Muscle layer of duodenum (tissue), 2 donors: ENCODE measurements at regions not wholly inside any gene's neighbourhood (a gene's known extent, or its start where the extent isn't known, plus 50 kb on each side); places are given as distances from the start of the nearest gene placed in this dataset.
"Not testable (repeated sequence)": the region's sequence is repeated elsewhere in the genome, so short reads cannot be mapped to it uniquely, and the experiment has no call there.

ENCODE experiments used
- H3K27ac ChIP-seq: one replicate; pipeline ENCODE4 v1.7.0; 2013; ENCODE audit warnings: mild to moderate bottlenecking, low read length
- H3K27me3 ChIP-seq: one replicate; pipeline ENCODE4 v1.7.0; 2013; ENCODE audit warnings: low read depth, mild to moderate bottlenecking, control low read depth, low read length
- H3K36me3 ChIP-seq, 2 donors: one replicate each; pipeline ENCODE4 v1.7.0; 2013; ENCODE audit warnings: low read length in 2 of 2, control low read depth in 1 of 2, mild to moderate bottlenecking in 1 of 2; ENCODE audit not compliant: insufficient read depth in 2 of 2, control insufficient read depth in 1 of 2
- H3K4me1 ChIP-seq, 2 donors: one replicate each; pipeline ENCODE4 v1.7.0; 2013; ENCODE audit warnings: low read length in 2 of 2, mild to moderate bottlenecking in 2 of 2, control low read depth in 1 of 2, moderate library complexity in 1 of 2; ENCODE audit not compliant: insufficient read depth in 2 of 2, control insufficient read depth in 1 of 2
- H3K4me3 ChIP-seq, 2 donors: one replicate each; pipeline ENCODE4 v1.7.0; 2013; ENCODE audit warnings: low read length in 2 of 2, low read depth in 1 of 2, mild to moderate bottlenecking in 1 of 2
- H3K9me3 ChIP-seq, 2 donors: one replicate each; pipeline ENCODE4 v1.7.0; 2013; ENCODE audit warnings: low read length in 2 of 2, control low read depth in 1 of 2, mild to moderate bottlenecking in 1 of 2; ENCODE audit not compliant: control insufficient read depth in 1 of 2
- donor health status: healthy.

GRCh38 chr16:86072328-86073102 is 173.6 kb downstream of the IRF8 start:
- H3K4me3 ChIP-seq = no peak overlapping the region
- no peaks in the 10 kb centered on the region for H3K9me3 ChIP-seq
- H3K27me3 ChIP-seq = no peaks in the 10 kb centered on the region
- peaks cover 0 to 12% of the 10 kb centered on the region in 2 donors for H3K4me1 ChIP-seq
- H3K36me3 ChIP-seq = no peaks in the 10 kb centered on the region
- H3K27ac ChIP-seq = no peak overlapping the region

DNA sequence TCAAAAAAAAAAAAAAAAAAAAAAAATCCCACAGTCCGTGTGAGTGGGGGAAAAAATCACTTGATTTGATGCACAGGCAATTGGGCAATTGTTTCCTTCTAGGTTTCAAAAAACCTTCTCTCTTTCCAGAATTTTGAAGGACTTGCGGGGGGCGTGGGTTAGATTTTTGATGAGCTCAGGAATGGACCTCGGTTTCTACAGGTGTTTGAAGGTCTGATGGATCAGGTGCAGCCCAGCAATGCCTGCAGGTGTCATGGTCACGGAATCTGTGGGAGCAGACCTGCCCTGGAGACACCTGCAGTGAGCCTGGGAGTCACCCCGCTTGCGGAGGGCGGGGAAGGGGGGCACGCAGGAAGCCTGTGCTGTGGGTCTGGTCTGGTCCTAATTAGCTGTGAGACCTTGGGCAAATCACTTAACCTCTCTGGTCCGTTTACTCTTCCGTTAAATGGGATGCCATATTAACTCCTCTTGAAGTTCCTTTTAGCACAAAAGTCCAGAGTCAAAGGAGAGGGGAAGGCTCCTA is 174.2 kb downstream of the IRF8 start:
- Histone ChIP-seq H3K4me1 (peaks cover 0 to 12% of the 10 kb centered on the region in 2 donors), H3K27me3 (no peaks in the 10 kb centered on the region)

GRCh38 chr16:86073763-86074493 is 175.0 kb downstream of the IRF8 start:
- H3K4me1 ChIP-seq = peaks cover 0 to 12% of the 10 kb centered on the region in 2 donors
- H3K9me3 ChIP-seq = no peaks in the 10 kb centered on the region
- H3K27me3 ChIP-seq = no peaks in the 10 kb centered on the region
- no peak overlapping the region for H3K4me3 ChIP-seq
- no peak overlapping the region for H3K27ac ChIP-seq
- H3K36me3 ChIP-seq = no peaks in the 10 kb centered on the region

More for the DNA sequence above, 174.2 kb downstream of the IRF8 start:
- Histone ChIP-seq H3K9me3 (no peaks in the 10 kb centered on the region), H3K27ac (no peak overlapping the region), H3K4me3 (no peak overlapping the region), H3K36me3 (no peaks in the 10 kb centered on the region)

GRCh38 chr16:86074651-86075487 is 175.9 kb downstream of the IRF8 start:
- Histone ChIP-seq H3K36me3 (no peaks in the 10 kb centered on the region), H3K4me3 (no peak overlapping the region), H3K4me1 (peaks cover 0 to 12% of the 10 kb centered on the region in 2 donors), H3K27ac (no peak overlapping the region), H3K27me3 (no peaks in the 10 kb centered on the region), H3K9me3 (no peaks in the 10 kb centered on the region)

DNA sequence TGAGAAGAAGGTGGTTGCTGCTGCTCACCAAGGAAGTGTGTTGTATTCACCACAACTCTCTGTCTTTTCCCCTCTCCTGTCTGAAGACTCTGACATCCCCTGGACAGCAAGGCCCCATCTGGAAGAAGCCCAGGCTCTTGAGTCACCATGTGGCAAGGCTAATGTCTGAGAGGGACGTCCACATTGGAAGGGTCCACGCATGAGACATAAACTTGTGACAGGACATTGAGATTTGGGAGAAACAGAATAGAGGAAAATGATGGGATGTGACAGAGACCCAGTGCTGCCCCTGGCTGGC is 176.5 kb downstream of the IRF8 start:
- no peaks in the 10 kb centered on the region for H3K36me3 ChIP-seq
- peaks cover 0 to 12% of the 10 kb centered on the region in 2 donors for H3K4me1 ChIP-seq
- H3K27ac ChIP-seq = no peak overlapping the region
- no peaks in the 10 kb centered on the region for H3K27me3 ChIP-seq
- no peaks in the 10 kb centered on the region for H3K9me3 ChIP-seq
- H3K4me3 ChIP-seq = no peak overlapping the region

- no peaks in the 10 kb centered on the region for H3K36me3 ChIP-seq
- no peaks in the 10 kb centered on the region for H3K9me3 ChIP-seq
- H3K27ac ChIP-seq = no peak overlapping the region
- H3K4me3 ChIP-seq = no peak overlapping the region
- peaks cover 0 to 12% of the 10 kb centered on the region in 2 donors for H3K4me1 ChIP-seq
- H3K27me3 ChIP-seq = no peaks in the 10 kb centered on the region
Measured at GRCh38 chr16:86075839-86076440, 177.0 kb downstream of the IRF8 start.

DNA sequence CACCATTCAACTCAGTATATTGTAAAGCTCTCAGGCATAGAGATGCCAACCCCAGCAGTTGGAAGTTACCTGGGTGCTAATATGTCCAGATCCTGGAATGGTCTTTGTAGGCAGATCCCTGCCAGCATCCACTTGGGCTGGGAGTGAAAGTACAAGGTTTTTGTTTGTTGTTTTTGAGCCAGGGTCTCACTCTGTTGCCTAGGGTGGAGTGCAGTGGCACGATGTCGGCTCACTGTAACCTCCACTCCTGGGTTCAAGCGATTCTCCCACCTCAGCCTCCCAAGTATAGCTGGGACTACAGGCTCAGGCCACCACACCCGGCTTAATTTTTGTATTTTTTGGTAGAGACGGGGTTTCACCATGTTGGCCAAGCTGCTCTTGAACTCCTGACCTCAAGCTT is 177.6 kb downstream of the IRF8 start:
- H3K27me3 ChIP-seq = no peaks in the 10 kb centered on the region
- H3K9me3 ChIP-seq = no peaks in the 10 kb centered on the region
- peaks cover 0 to 12% of the 10 kb centered on the region in 2 donors for H3K4me1 ChIP-seq
- H3K27ac ChIP-seq = no peak overlapping the region
- no peaks in the 10 kb centered on the region for H3K36me3 ChIP-seq
- no peak overlapping the region for H3K4me3 ChIP-seq

DNA sequence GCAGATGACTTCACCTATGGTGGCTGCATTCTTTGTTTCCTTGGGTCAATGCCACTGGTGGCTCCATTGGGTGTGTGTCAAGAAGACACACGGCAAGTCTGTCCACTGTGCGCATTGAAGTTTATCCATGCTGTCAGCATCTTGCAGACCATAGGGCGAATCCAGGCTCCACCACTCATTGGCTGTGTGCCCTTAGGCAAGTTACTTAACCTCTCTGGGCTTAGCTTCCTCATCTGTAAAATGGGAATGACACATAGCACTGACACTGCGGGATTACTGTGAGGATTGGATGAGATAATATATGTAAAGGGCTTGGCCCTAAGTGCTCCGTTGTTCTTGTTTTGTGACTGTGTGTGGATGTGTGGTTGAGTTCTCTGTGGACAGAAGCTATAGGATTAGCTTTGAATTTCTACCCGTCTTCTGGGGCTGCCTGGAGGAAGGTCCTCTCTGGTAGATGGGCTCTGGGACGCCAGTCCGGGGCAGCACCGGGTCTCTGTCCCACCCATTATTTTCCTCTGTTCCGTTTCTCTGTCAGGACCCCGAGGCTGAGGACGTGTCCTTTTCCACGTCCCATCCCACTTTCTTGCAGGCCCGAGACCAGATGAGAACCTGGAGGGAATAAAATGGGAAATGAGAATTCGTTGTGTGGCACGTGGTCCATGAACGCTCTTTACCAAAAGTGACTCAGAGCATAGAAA is 178.4 kb downstream of the IRF8 start:
- Histone ChIP-seq H3K36me3 (no peaks in the 10 kb centered on the region), H3K4me1 (peaks cover 0 to 12% of the 10 kb centered on the region in 2 donors), H3K4me3 (no peak overlapping the region), H3K9me3 (no peaks in the 10 kb centered on the region), H3K27me3 (no peaks in the 10 kb centered on the region), H3K27ac (no peak overlapping the region)

DNA sequence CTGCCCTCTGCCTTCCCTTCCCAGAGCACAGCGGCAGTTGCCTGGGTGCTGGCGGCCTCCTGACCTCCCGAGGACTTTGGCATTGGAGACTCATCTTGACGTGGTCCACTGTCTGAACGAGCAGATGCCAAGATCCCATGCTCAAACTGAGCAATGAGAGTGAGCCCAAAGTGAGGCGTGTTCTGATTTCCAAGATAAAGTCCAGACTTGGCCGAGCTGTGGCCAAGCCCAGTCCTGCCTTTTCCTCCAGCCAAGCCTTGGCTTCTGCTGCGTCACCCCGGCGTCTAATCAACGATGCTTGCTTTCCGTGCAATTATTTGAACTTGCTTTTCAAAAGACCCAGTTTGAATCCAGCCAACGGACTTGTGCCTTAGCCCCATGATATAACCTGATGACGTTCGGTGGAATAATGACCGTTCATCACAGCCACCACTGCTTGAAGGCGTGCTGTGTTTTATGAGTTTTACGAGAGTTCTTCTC is 179.2 kb downstream of the IRF8 start:
- Histone ChIP-seq H3K27me3 (no peaks in the 10 kb centered on the region), H3K36me3 (no peaks in the 10 kb centered on the region), H3K9me3 (no peaks in the 10 kb centered on the region), H3K4me3 (no peak overlapping the region), H3K27ac (no peak overlapping the region), H3K4me1 (peaks cover 0 to 12% of the 10 kb centered on the region in 2 donors)

- not testable (repeated sequence) for H3K36me3 ChIP-seq, H3K4me3 ChIP-seq, H3K4me1 ChIP-seq, H3K27me3 ChIP-seq, H3K9me3 ChIP-seq, H3K27ac ChIP-seq
Measured at GRCh38 chr16:86078711-86079110, 179.7 kb downstream of the IRF8 start.
